ENCODE measurements at regions not wholly inside any gene's neighbourhood (a gene's known extent, or its start where the extent isn't known, plus 50 kb on each side); places are given as distances from the start of the nearest gene placed in this dataset.

DNA sequence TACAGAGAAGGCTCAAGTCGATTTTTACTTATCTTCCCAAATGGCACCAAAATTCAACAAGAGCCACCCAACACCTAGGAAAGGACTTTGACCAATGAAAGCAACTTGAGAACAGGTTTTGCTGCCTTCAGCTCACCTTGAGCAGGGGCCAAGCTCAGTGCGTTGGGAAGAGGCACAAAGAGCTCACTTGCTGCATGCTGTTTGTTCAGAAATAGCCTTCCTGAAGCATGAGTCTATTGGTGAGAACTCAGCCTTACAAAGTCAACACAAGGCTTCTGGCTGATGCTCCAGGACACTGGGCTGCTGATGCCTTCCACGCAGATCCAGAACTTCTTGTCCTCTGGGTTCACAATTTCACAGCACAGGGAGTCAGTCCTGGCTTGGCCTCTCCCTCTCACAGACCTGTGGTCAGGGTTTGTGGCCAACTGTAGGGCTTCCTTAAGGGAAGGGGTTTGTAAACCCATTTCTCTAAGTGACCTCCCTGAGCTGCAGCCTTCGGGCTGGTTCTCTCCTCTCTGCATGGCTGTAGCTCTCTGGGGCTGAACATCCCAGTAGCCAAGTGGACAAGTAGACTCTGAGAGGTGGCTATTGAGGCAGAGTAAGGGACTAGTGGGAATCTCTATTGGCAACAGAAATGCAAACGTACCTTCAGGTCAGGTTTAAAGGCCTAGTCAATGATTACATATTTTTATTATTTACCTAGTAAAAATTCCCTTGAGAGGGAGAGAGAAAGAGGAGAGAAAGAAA lies 124.7 kb upstream of the GATA6 start:
- TF ChIP-seq, protein P1, sequence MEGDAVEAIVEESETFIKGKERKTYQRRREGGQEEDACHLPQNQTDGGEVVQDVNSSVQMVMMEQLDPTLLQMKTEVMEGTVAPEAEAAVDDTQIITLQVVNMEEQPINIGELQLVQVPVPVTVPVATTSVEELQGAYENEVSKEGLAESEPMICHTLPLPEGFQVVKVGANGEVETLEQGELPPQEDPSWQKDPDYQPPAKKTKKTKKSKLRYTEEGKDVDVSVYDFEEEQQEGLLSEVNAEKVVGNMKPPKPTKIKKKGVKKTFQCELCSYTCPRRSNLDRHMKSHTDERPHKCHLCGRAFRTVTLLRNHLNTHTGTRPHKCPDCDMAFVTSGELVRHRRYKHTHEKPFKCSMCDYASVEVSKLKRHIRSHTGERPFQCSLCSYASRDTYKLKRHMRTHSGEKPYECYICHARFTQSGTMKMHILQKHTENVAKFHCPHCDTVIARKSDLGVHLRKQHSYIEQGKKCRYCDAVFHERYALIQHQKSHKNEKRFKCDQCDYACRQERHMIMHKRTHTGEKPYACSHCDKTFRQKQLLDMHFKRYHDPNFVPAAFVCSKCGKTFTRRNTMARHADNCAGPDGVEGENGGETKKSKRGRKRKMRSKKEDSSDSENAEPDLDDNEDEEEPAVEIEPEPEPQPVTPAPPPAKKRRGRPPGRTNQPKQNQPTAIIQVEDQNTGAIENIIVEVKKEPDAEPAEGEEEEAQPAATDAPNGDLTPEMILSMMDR (IDR thresholded peaks at IDR 0.05; ENCODE audit: poor library complexity, severe bottlenecking): no peak
- no peaks in the 10 kb centered on the region for H3K36me3 ChIP-seq (ENCODE audit: low read depth)
- no peaks in the 10 kb centered on the region for H3K27me3 ChIP-seq (ENCODE audit: insufficient read depth, poor library complexity, severe bottlenecking)
- H3K27ac ChIP-seq (ENCODE audit: poor library complexity, severe bottlenecking): no peak overlapping the region
- ATAC-seq (ENCODE audit: low read depth) (no peak), DNase-seq (ENCODE audit: low spot score) (no peak)
- H3K4me1 ChIP-seq (ENCODE audit: insufficient read depth, poor library complexity, severe bottlenecking): no peaks in the 10 kb centered on the region
- no peaks in the 10 kb centered on the region for H3K9me3 ChIP-seq (ENCODE audit: severe bottlenecking)
- H3K4me3 ChIP-seq (ENCODE audit: severe bottlenecking): no peak overlapping the region

DNA sequence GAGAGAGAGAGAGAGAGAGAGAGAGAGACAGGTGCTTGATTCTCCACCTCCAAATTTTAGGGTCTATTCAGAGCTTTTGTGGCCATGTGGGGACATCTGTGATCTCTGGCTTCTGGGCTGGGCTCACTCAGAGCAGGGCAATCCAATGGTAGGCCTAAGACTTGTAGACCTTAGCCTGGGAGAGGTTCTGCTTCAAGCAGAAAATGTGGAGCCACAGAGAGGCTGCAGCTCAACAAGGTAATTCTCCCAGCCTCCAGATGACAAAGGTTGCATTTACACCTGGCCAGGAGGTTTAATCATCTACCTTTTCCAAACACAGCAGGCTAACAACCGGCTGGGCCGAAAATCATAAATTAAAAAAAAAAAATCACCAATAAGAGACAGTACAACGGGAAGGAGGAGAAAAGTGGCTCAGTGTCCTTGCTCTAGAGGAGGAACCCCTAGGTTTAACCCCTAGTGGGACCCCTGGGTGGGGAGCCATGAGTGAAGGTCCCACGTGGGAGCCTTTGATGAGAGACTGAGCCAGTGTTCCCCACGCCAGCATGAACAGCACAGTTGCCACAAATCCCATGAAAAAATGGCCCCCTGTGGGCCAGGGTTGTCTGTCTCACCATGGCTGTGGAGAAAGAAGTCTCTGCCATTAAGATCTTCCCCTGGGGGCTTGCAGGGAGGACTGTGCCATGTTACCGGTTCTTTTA lies 124.0 kb upstream of the GATA6 start:
- Histone ChIP-seq H3K27me3 (ENCODE audit: insufficient read depth, poor library complexity, severe bottlenecking) (no peaks in the 10 kb centered on the region), H3K9me3 (ENCODE audit: severe bottlenecking) (no peaks in the 10 kb centered on the region), H3K36me3 (ENCODE audit: low read depth) (no peaks in the 10 kb centered on the region), H3K4me3 (ENCODE audit: severe bottlenecking) (no peak overlapping the region), H3K27ac (ENCODE audit: poor library complexity, severe bottlenecking) (no peak overlapping the region), H3K4me1 (ENCODE audit: insufficient read depth, poor library complexity, severe bottlenecking) (no peaks in the 10 kb centered on the region)
- ATAC-seq (ENCODE audit: low read depth): no peak
- TF ChIP-seq, protein P1 (IDR thresholded peaks at IDR 0.05; ENCODE audit: poor library complexity, severe bottlenecking): no peak
- no peak for DNase-seq (ENCODE audit: low spot score)

- TF ChIP-seq, protein P1 (IDR thresholded peaks at IDR 0.05; ENCODE audit: poor library complexity, severe bottlenecking): no peak
- Histone ChIP-seq H3K27me3 (ENCODE audit: insufficient read depth, poor library complexity, severe bottlenecking) (no peaks in the 10 kb centered on the region), H3K4me1 (ENCODE audit: insufficient read depth, poor library complexity, severe bottlenecking) (no peaks in the 10 kb centered on the region), H3K36me3 (ENCODE audit: low read depth) (no peaks in the 10 kb centered on the region), H3K27ac (ENCODE audit: poor library complexity, severe bottlenecking) (no peak overlapping the region), H3K9me3 (ENCODE audit: severe bottlenecking) (no peaks in the 10 kb centered on the region), H3K4me3 (ENCODE audit: severe bottlenecking) (no peak overlapping the region)
- DNase-seq (ENCODE audit: low spot score): no peak
- no peak for ATAC-seq (ENCODE audit: low read depth)
Observed at GRCh38 chr18:22046473-22046872, 122.9 kb upstream of the GATA6 start.

DNA sequence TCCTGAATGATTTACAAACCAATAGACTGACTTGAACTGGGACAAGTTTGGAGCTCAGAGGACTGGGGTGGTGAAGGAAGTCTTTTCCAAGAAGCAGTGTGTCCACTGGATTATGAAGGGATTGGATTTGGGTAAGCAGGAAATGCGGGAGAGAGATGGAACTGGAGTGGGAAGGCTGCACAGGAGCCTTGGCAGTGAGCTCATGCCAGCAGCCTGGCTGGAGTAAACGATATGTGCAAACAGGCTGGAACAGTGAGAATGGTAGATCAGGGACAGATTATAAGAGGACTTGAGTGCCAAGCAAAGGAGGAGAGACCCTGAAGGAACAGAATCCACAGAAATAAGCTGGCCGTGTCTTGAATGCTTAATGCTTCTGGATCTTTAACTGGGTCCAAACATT lies 121.9 kb upstream of the GATA6 start:
- ATAC-seq (ENCODE audit: low read depth): no peak
- Histone ChIP-seq H3K9me3 (ENCODE audit: severe bottlenecking) (no peaks in the 10 kb centered on the region), H3K27ac (ENCODE audit: poor library complexity, severe bottlenecking) (no peak overlapping the region), H3K36me3 (ENCODE audit: low read depth) (no peaks in the 10 kb centered on the region), H3K4me1 (ENCODE audit: insufficient read depth, poor library complexity, severe bottlenecking) (no peaks in the 10 kb centered on the region), H3K4me3 (ENCODE audit: severe bottlenecking) (no peak overlapping the region), H3K27me3 (ENCODE audit: insufficient read depth, poor library complexity, severe bottlenecking) (no peaks in the 10 kb centered on the region)
- DNase-seq (ENCODE audit: low spot score): no peak
- TF ChIP-seq, protein P1 (IDR thresholded peaks at IDR 0.05; ENCODE audit: poor library complexity, severe bottlenecking): no peak

- TF ChIP-seq, protein P1 (IDR thresholded peaks at IDR 0.05; ENCODE audit: poor library complexity, severe bottlenecking): no peak
- H3K27me3 ChIP-seq (ENCODE audit: insufficient read depth, poor library complexity, severe bottlenecking): no peaks in the 10 kb centered on the region
- H3K4me1 ChIP-seq (ENCODE audit: insufficient read depth, poor library complexity, severe bottlenecking): no peaks in the 10 kb centered on the region
- H3K36me3 ChIP-seq (ENCODE audit: low read depth): no peaks in the 10 kb centered on the region
- no peak for DNase-seq (ENCODE audit: low spot score)
- H3K27ac ChIP-seq (ENCODE audit: poor library complexity, severe bottlenecking): no peak overlapping the region
- no peaks in the 10 kb centered on the region for H3K9me3 ChIP-seq (ENCODE audit: severe bottlenecking)
- no peak for ATAC-seq (ENCODE audit: low read depth)
- H3K4me3 ChIP-seq (ENCODE audit: severe bottlenecking): no peak overlapping the region
Observed at GRCh38 chr18:22048221-22048620, 121.2 kb upstream of the GATA6 start.
